Trophoblast cell (in vitro differentiated cells and primary cell): ENCODE measurements at regions not wholly inside any gene's neighbourhood (a gene's known extent, or its start where the extent isn't known, plus 50 kb on each side); places are given as distances from the start of the nearest gene placed in this dataset.

ENCODE experiments used
- DNase-seq, 2 donors: peaks; one replicate each; pipeline ENCODE4 v3.0.0-alpha.2; 2016
- H2AFZ ChIP-seq: 2 replicates; pipeline ENCODE4 v1.6.1; 2013; ENCODE audit warnings: low read length, moderate library complexity, mild to moderate bottlenecking; ENCODE audit not compliant: insufficient read depth, poor library complexity
- H2AK5ac ChIP-seq: 2 replicates; pipeline ENCODE4 v1.6.1; 2013; ENCODE audit warnings: mild to moderate bottlenecking, low read length
- H2BK120ac ChIP-seq: 2 replicates; pipeline ENCODE4 v1.6.1; 2013; ENCODE audit warnings: low read length, mild to moderate bottlenecking, moderate library complexity; ENCODE audit not compliant: insufficient read depth, poor library complexity
- H2BK12ac ChIP-seq: 2 replicates; pipeline ENCODE4 v1.6.1; 2013; ENCODE audit warnings: mild to moderate bottlenecking, low read length, moderate library complexity
- H2BK5ac ChIP-seq: 2 replicates; pipeline ENCODE4 v1.6.1; 2013; ENCODE audit warnings: low read length, low read depth, moderate library complexity, mild to moderate bottlenecking; ENCODE audit not compliant: poor library complexity
- H3K14ac ChIP-seq: 2 replicates; pipeline ENCODE4 v1.6.1; 2013; ENCODE audit warnings: mild to moderate bottlenecking, low read length
- H3K18ac ChIP-seq: 2 replicates; pipeline ENCODE4 v1.6.1; 2013; ENCODE audit warnings: mild to moderate bottlenecking, low read length
- H3K23ac ChIP-seq: 2 replicates; pipeline ENCODE4 v1.6.1; 2013; ENCODE audit warnings: low read length
- H3K27ac ChIP-seq: 2 replicates; pipeline ENCODE4 v1.5.1; 2013; ENCODE audit warnings: low read depth, mild to moderate bottlenecking, inconsistent platforms, low read length, moderate library complexity
- H3K27me3 ChIP-seq: 2 replicates; pipeline ENCODE4 v1.6.1; 2013; ENCODE audit warnings: inconsistent platforms, mild to moderate bottlenecking, low read length, moderate library complexity; ENCODE audit not compliant: insufficient read depth
- H3K36me3 ChIP-seq, 2 experiments: 1 replicate in 1 of 2; 2 replicates in 1 of 2; pipeline ENCODE4 v1.6.1; 2013; ENCODE audit warnings: low read length in 2 of 2, mild to moderate bottlenecking in 2 of 2, moderate library complexity in 1 of 2; ENCODE audit not compliant: insufficient read depth in 2 of 2, control insufficient read depth in 1 of 2
- H3K4ac ChIP-seq: 2 replicates; pipeline ENCODE4 v1.6.1; 2013; ENCODE audit warnings: low read depth, mild to moderate bottlenecking, low read length, moderate library complexity
- H3K4me1 ChIP-seq, 2 experiments: 1 replicate in 1 of 2; 2 replicates in 1 of 2; pipeline ENCODE4 v1.6.1; 2013; ENCODE audit warnings: low read length in 2 of 2, mild to moderate bottlenecking in 2 of 2, moderate library complexity in 1 of 2; ENCODE audit not compliant: insufficient read depth in 2 of 2, control insufficient read depth in 1 of 2
- H3K4me2 ChIP-seq: 2 replicates; pipeline ENCODE4 v1.6.1; 2013; ENCODE audit warnings: inconsistent platforms, mild to moderate bottlenecking, low read length, moderate library complexity
- H3K4me3 ChIP-seq: 2 replicates; pipeline ENCODE4 v1.5.1; 2013; ENCODE audit warnings: mild to moderate bottlenecking, low read depth, low read length, inconsistent platforms
- H3K79me1 ChIP-seq: one replicate; pipeline ENCODE4 v1.6.1; 2013; ENCODE audit warnings: low read length
- H3K79me2 ChIP-seq: 2 replicates; pipeline ENCODE4 v1.6.1; 2013; ENCODE audit warnings: low read length, mild to moderate bottlenecking; ENCODE audit not compliant: control insufficient read depth, insufficient read depth, poor library complexity
- H3K9ac ChIP-seq: 2 replicates; pipeline ENCODE4 v1.6.1; 2013; ENCODE audit warnings: mild to moderate bottlenecking, low read length
- H3K9me3 ChIP-seq: 2 replicates; pipeline ENCODE4 v1.6.1; 2013; ENCODE audit warnings: low read depth, mild to moderate bottlenecking, control low read depth, inconsistent platforms, low read length; ENCODE audit not compliant: insufficient read depth
- H4K12ac ChIP-seq: 2 replicates; pipeline ENCODE4 v1.6.1; 2013; ENCODE audit warnings: low read depth, mild to moderate bottlenecking, low read length, moderate library complexity
- H4K8ac ChIP-seq: 2 replicates; pipeline ENCODE4 v1.6.1; 2013; ENCODE audit warnings: low read depth, mild to moderate bottlenecking, low read length, moderate library complexity
- H4K91ac ChIP-seq: one replicate; pipeline ENCODE4 v1.6.1; 2013; ENCODE audit warnings: low read depth, mild to moderate bottlenecking, low read length, moderate library complexity
- WGBS: extraction: QIAGEN DNeasy Blood & Tissue Kit; methylation state at CpG from one replicate; pipeline ENCODE4 v1.1.7; 2013; ENCODE audit warnings: missing lambda C conversion rate; ENCODE audit not compliant: insufficient read length, insufficient coverage; ENCODE audit errors: extremely low coverage; 5-methylcytosine and 5-hydroxymethylcytosine counted together

DNA sequence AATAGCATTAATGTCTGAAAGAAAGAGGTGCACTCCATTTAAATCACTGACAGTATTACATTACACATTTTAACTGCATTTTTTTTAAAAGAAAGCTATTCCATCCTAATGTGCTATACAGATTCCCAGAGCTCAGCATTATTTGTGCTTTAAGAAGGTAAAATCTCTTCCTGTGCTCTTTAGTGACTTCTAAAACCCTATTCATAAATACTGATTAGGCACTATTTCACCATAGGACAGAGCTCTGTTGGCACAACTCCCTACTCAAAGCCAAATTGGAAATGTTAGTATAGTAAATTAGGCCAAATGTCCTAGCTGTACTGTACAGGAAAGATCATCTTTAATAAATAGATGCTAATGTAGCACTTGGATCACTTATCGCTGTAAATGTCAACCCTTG is 262.5 kb downstream of the TUSC1 start:
- no peak overlapping the region for H2BK120ac ChIP-seq
- H3K9ac ChIP-seq, result no peak overlapping the region
- no CpG with 5 or more reads among the region's 1 CpG for WGBS
- no peaks in the 10 kb centered on the region for H3K36me3 ChIP-seq
- no peak overlapping the region for H3K4me3 ChIP-seq
- no peaks in the 10 kb centered on the region for H3K9me3 ChIP-seq
- no peak for DNase-seq
- H3K4me2 ChIP-seq, result no peak overlapping the region
- H3K23ac ChIP-seq, result no peak overlapping the region
- H3K4me1 ChIP-seq, result no peaks in the 10 kb centered on the region
- no peak overlapping the region for H2BK12ac ChIP-seq
- H4K8ac ChIP-seq, result no peak overlapping the region
- H3K18ac ChIP-seq, result no peak overlapping the region
- no peak overlapping the region for H2AK5ac ChIP-seq
- no peak overlapping the region for H2BK5ac ChIP-seq
- H4K91ac ChIP-seq, result no peak overlapping the region
- no peak overlapping the region for H4K12ac ChIP-seq
- no peaks in the 10 kb centered on the region for H3K79me1 ChIP-seq
- H3K27me3 ChIP-seq, result no peaks in the 10 kb centered on the region
- H3K79me2 ChIP-seq, result no peaks in the 10 kb centered on the region
- no peak overlapping the region for H3K27ac ChIP-seq
- H3K4ac ChIP-seq, result no peak overlapping the region
- H3K14ac ChIP-seq, result no peak overlapping the region
- H2AFZ ChIP-seq, result no peak overlapping the region

DNA sequence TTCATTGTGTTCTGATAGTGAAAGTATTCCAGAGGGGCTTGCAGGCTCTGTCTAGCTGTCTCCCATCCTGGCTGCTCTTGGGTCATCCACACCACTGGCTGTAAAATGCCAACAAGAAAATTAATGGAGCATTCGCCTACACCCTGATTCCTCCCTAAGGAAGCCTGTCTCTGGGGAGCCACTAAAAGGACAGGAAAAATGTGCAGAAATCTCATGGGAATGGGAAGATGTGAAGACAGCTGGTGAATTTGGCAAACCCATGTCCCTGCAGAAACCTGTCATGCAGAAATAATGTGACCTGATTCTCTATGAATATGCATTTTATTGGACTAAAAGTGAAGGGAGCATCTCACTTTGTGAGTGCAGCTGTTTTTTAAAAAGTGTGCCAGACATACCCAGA is 265.6 kb downstream of the TUSC1 start:
- H3K18ac ChIP-seq, result no peak overlapping the region
- no peak overlapping the region for H2AK5ac ChIP-seq
- no peak overlapping the region for H3K14ac ChIP-seq
- H3K36me3 ChIP-seq, result no peaks in the 10 kb centered on the region
- H3K9me3 ChIP-seq, result no peaks in the 10 kb centered on the region
- H3K27me3 ChIP-seq, result no peaks in the 10 kb centered on the region
- no peak overlapping the region for H3K27ac ChIP-seq
- H2BK120ac ChIP-seq, result no peak overlapping the region
- H3K4me3 ChIP-seq, result no peak overlapping the region
- DNase-seq, result no peak
- WGBS, result no CpG with 5 or more reads among the region's 1 CpG
- H3K4me1 ChIP-seq, result no peaks in the 10 kb centered on the region
- H3K23ac ChIP-seq, result no peak overlapping the region
- H2BK5ac ChIP-seq, result no peak overlapping the region
- H3K79me2 ChIP-seq, result no peaks in the 10 kb centered on the region
- no peak overlapping the region for H4K12ac ChIP-seq
- no peak overlapping the region for H3K4me2 ChIP-seq
- no peak overlapping the region for H4K8ac ChIP-seq
- no peak overlapping the region for H4K91ac ChIP-seq
- no peaks in the 10 kb centered on the region for H3K79me1 ChIP-seq
- H3K4ac ChIP-seq, result no peak overlapping the region
- no peak overlapping the region for H2BK12ac ChIP-seq
- no peak overlapping the region for H3K9ac ChIP-seq
- no peak overlapping the region for H2AFZ ChIP-seq

DNA sequence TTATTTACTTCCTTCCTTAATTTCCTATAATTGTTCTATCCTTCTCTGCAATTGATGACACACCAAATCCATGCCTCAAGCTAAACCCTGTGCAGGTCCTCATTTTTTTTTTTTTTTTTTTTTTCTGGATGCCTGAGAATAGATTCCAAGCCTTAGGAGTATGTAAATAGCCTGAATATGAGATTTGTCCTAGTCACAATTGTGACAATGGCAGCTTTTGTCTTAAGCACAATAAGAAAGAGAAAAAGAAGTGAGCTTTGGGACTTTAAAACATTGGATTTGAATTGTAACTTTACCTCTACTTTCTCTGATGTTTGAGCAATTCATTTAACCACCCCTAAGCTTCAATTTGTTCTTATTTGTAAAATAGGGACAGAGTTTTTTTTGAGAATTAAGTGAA is 280.5 kb downstream of the TUSC1 start:
- Histone ChIP-seq H3K27ac (no peak overlapping the region), H4K12ac (no peak overlapping the region), H3K36me3 (no peaks in the 10 kb centered on the region)

DNA sequence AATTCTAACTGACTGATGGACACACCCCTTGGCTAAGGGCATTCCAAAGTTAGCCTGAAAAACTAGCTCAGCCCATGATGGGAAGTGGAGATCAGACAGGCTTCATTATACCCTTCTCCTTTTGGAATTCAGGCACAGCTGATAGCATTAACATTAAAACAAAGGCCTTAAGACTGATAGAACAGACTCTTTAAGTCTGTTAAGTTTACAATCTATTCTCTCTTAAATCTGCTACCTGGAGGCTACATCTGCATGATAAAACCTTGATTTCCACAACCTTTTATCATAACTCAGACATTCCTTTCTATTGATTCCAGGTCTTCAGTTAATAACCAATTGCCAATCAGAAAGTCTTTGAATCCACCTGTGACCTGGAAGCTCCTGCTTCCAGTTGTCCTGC is 281.4 kb downstream of the TUSC1 start:
- Histone ChIP-seq H3K14ac (no peak overlapping the region), H4K91ac (no peak overlapping the region), H3K79me2 (no peaks in the 10 kb centered on the region), H2BK5ac (no peak overlapping the region), H3K4me1 (no peaks in the 10 kb centered on the region), H2AFZ (no peak overlapping the region), H3K9me3 (no peaks in the 10 kb centered on the region), H3K4me3 (no peak overlapping the region), H3K36me3 (no peaks in the 10 kb centered on the region), H4K12ac (no peak overlapping the region), H3K27me3 (no peaks in the 10 kb centered on the region), H2AK5ac (no peak overlapping the region), H3K4me2 (no peak overlapping the region), H2BK12ac (no peak overlapping the region), H3K27ac (no peak overlapping the region), H3K18ac (no peak overlapping the region), H3K4ac (no peak overlapping the region), H3K79me1 (no peaks in the 10 kb centered on the region), H3K23ac (no peak overlapping the region), H4K8ac (no peak overlapping the region), H3K9ac (no peak overlapping the region), H2BK120ac (no peak overlapping the region)
- DNase-seq, result no peak

More for the DNA sequence above, 280.5 kb downstream of the TUSC1 start:
- Histone ChIP-seq H2BK5ac (no peak overlapping the region), H4K8ac (no peak overlapping the region), H3K4me1 (no peaks in the 10 kb centered on the region), H3K79me2 (no peaks in the 10 kb centered on the region), H3K79me1 (no peaks in the 10 kb centered on the region), H2AFZ (no peak overlapping the region), H2AK5ac (no peak overlapping the region), H2BK120ac (no peak overlapping the region), H3K9ac (no peak overlapping the region), H4K91ac (no peak overlapping the region), H3K9me3 (no peaks in the 10 kb centered on the region), H3K4me2 (no peak overlapping the region), H3K18ac (no peak overlapping the region), H2BK12ac (no peak overlapping the region), H3K4me3 (no peak overlapping the region), H3K27me3 (no peaks in the 10 kb centered on the region), H3K23ac (no peak overlapping the region), H3K14ac (no peak overlapping the region), H3K4ac (no peak overlapping the region)
- DNase-seq, result no peak

GRCh38 chr9:25381141-25381540 is 297.1 kb downstream of the TUSC1 start:
- no peak overlapping the region for H2BK5ac ChIP-seq
- no peak overlapping the region for H2BK120ac ChIP-seq
- no peak overlapping the region for H3K4ac ChIP-seq
- no peaks in the 10 kb centered on the region for H3K4me1 ChIP-seq
- H3K14ac ChIP-seq, result no peak overlapping the region
- no peak for DNase-seq
- WGBS, result no CpG with 5 or more reads among the region's 1 CpG
- no peak overlapping the region for H4K91ac ChIP-seq
- H3K79me1 ChIP-seq, result no peaks in the 10 kb centered on the region
- no peak overlapping the region for H2AK5ac ChIP-seq
- H3K4me3 ChIP-seq, result no peak overlapping the region
- H3K36me3 ChIP-seq, result no peaks in the 10 kb centered on the region
- H3K9ac ChIP-seq, result no peak overlapping the region
- H3K9me3 ChIP-seq, result no peaks in the 10 kb centered on the region
- no peak overlapping the region for H2AFZ ChIP-seq
- no peak overlapping the region for H3K23ac ChIP-seq
- no peak overlapping the region for H3K18ac ChIP-seq
- no peak overlapping the region for H4K12ac ChIP-seq
- no peak overlapping the region for H3K27ac ChIP-seq
- no peak overlapping the region for H3K4me2 ChIP-seq
- H2BK12ac ChIP-seq, result no peak overlapping the region
- H3K79me2 ChIP-seq, result no peaks in the 10 kb centered on the region
- no peaks in the 10 kb centered on the region for H3K27me3 ChIP-seq
- H4K8ac ChIP-seq, result no peak overlapping the region
